H1 (cell line): ENCODE measurements at regions not wholly inside any gene's neighbourhood (a gene's known extent, or its start where the extent isn't known, plus 50 kb on each side); places are given as distances from the start of the nearest gene placed in this dataset.

Experiments used
- CBX5 ChIP-seq: fragments of 300-800, 300-1000 bp; sonication (generic); IDR thresholded peaks from 2 replicates; pipeline ENCODE4 v1.7.1; 2016; ENCODE audit warnings: antibody characterized with exemption, low read length, low read depth
- TAF7 ChIP-seq: optimal IDR thresholded peaks from 2 replicates; pipeline ENCODE3; 2011; ENCODE audit warnings: low read depth, mild to moderate bottlenecking, inconsistent platforms, low read length, moderate library complexity, borderline replicate concordance
- TBP ChIP-seq: IDR thresholded peaks from 2 replicates; pipeline ENCODE4 v1.6.1; 2011; ENCODE audit warnings: low read depth, low read length, improper control_type of control experiment
- USF2 ChIP-seq: IDR thresholded peaks from 2 replicates; pipeline ENCODE4 v1.6.1; 2011; ENCODE audit warnings: low read length, improper control_type of control experiment

GRCh38 chr2:236505648-236506047 is 64.0 kb upstream of the ACKR3 start (continued):
- TF ChIP-seq USF2 (no peak), TBP (no peak), CBX5 (no peak), TAF7 (no peak)
